NCI-H187 treated with DMSO at 0.1 percent for 48 hours (cell line): ENCODE measurements at regions not wholly inside any gene's neighbourhood (a gene's known extent, or its start where the extent isn't known, plus 50 kb on each side); places are given as distances from the start of the nearest gene placed in this dataset.

Source experiments
- DNase-seq: peaks from one replicate; lab custom pipeline; 2025; lab: John Stamatoyannopoulos, UW

DNA sequence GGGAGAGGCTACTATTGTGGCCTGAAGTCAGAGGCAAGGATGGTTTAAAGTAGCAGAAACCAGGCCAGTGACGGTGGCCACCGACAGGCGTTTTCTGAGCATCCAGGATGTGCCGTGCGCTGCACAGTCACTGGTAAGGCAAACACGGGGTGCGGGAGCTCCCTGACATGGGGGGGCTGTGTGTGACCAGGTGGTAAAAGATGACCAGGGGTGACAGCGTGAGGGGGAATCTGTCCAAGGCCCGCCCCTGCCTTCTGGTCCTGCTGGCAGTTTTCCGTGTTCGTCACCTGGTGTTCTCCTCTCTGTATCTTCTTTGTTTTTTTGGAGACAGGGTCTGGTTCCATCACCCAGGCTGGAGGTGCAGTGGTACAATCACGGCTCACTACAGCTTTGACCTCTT, 167.4 kb downstream of the ICE1 start:
- no peak for DNase-seq

DNA sequence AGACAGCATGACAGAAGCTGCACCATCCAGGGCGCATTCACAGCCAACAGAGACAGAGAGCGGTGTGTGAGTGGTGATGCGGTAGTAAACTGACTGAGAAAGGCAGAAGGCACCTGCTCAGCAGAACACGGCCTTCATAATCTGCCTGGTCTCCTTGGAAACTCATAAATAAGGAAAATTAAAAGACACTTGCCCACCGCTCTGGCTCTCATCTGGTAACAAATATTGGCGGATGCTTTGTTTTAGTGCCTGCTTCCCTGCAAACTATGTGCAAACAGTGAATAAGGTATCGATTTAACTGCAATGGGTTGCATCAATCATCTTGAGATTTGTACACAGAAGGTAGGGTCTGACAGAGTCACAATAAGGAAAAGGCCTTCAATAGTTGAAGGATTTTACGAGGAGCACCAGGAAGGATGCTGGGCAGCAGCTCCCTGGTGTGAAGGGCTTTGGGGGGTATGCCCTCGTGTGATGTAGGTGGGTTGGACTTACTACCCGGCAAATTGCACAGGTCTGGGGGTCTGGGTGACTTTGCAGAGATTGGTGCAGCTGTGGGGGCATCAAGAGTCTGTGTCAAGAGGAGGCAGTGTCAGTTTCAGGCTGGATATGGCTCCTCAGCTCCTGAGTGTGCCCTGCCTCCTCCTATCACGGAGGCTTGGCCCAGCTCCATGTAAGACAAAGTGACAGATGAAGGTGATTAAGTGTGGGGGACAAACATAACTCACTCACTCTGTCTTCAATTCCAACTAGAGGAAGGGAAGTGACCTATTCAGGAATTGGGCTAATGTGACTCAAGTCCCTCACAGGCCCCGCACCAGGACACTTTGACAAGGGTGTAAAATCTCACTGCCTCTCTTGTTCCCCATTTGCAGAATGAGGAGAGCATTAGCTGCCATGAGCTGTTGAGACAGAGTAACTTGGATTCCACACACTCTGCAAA, 166.7 kb downstream of the ICE1 start:
- DNase-seq, result no peak

DNA sequence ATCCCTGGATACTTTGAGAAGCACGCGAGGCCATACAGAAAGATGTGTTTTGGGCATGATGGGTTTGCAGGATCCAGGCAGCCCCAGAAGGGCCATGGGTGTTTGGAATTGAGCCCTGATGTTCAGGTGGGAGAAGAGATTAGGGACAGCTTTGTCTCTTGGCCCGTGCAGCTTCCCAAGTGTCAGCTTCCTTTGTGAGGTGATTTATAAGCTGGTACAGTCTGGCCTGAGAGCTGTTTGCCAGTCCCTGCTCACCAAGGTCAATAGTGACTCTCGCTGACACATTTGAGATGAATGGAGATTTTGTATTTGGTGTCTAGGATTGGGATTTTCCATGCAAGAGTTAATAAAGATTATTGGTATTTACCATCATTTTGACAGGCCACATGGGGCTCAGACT, 165.9 kb downstream of the ICE1 start:
- no peak for DNase-seq

DNA sequence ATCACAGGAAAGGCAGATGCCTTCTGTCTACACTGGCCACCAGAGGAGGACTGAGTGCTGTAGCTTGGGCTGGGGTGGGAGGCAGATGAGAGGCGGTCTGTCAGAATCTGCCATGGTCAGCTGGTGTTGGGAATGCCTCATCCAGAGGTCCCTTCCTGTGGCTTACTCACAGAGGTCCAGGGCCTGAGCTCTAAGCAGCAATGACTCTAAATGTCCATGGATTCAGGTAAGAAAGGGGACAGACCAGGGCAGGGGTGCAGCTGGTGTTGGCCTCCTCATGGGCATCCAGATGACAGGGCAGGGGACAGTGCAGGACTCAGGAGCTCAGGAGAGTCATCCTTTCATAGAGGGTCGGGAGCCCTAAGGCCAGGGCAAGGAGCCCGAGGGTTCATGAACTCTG, 165.0 kb downstream of the ICE1 start:
- no peak for DNase-seq

- no peak for DNase-seq
These were observed 164.2 kb downstream of the ICE1 start for GRCh38 chr5:5586721-5587120.

- no peak for DNase-seq
These were observed 163.4 kb downstream of the ICE1 start for GRCh38 chr5:5585751-5586341.

GRCh38 chr5:5584751-5585150, 162.3 kb downstream of the ICE1 start:
- no peak for DNase-seq

GRCh38 chr5:5584236-5584745, 161.8 kb downstream of the ICE1 start:
- no peak for DNase-seq

- no peak for DNase-seq
These were observed 161.4 kb downstream of the ICE1 start for GRCh38 chr5:5583832-5584231.

DNA sequence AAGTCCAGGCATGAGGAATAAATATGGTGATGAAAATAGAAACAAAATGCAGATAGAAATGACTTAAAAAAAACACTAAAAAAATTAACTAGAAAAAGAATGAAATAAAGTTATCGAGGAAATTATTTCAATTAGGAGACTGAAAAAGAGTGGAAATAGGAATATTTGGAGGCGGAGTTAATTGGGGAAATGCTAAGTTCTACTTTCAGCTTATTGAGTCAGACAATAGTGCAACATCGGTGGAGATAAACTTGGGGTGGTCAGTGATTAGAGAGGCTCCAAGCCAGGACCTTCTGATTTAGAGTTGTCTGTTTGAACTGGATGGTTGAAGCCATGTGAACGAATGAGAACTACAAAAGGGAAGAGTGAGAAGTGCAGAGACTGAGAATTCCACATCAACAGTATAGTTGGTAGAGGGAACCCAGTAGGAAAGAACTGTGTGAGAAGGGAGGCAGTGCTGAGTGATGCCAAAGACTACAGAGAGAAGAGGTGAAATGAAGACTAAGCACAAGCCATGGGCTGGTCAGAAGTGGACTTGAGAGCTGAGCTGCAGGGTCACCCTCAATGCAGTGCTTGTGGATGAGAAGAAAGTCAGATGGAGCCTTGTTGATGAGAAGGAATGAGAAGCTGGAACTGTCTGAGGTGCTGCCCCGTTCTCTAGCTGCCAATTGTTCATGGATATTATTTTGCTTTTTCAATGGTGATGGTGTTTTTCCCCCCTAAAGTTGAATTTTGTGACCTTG, 160.7 kb downstream of the ICE1 start:
- DNase-seq, result no peak

GRCh38 chr5:5581080-5581479, 158.6 kb downstream of the ICE1 start:
- no peak for DNase-seq

GRCh38 chr5:5576744-5577143, 154.3 kb downstream of the ICE1 start:
- no peak for DNase-seq

- no peak for DNase-seq
These were observed 153.0 kb downstream of the ICE1 start for GRCh38 chr5:5575461-5575860.

GRCh38 chr5:5573798-5574380, 151.4 kb downstream of the ICE1 start:
- no peak for DNase-seq

GRCh38 chr5:5572976-5573797, 150.7 kb downstream of the ICE1 start:
- no peak for DNase-seq

- no peak for DNase-seq
These were observed 149.8 kb downstream of the ICE1 start for GRCh38 chr5:5572010-5572865.

DNA sequence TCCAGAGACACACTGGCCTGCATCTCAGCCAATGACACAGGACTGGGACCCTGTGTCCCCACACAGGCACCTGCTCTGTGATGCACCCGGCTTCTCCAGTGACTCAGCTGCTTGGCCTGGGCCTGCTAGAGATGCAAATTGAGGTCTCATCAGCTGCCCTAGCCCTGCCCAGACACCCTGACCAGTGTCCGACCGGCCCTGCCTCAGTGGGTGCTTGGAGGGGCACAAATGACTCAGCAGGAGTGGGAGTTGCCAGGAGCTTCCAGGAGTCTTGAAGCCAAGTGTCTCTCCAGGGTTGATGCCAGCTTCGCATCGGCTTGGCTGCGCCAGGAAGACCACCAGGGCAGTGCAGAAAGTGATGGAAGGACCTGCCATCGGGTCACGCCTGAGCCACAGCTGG, 148.2 kb downstream of the ICE1 start:
- no peak for DNase-seq

DNA sequence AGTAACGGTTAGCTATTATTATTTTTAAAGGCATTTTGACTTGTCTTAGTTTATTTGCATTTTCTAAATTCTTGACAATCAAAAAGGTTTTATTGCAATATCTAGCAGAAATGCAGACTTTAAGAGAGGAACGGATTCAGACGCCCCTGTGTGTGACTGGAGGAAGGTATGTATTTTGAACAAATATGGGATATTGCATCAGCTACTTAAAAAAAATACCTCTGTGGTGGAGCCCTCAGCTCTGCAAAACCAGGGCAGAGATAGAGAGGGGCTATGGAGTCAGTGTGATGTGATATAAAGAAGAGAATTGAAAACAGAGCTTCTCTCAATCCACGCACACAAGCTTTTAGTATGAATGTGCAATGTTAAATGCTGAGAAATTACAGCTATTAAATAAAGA, 142.4 kb downstream of the ICE1 start:
- DNase-seq, result no peak

DNA sequence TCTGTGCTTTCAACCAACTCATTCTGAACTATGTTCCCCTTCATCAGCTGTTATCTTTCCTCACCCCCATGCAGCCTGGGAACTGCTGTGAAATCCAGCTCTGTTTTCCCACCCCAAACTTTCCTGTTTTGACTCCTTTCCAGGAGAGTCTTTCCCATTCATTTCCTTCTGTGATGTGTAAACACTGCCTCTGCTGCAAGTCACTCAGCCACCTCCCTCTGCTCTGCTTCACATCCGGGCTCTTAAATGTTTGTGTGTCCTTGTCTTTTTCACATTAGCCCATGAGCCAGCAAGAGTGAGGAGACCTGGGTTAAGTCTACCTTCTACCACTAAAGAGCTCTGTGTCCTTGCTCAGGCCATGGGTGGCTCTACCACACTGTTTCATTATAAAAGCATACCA, 137.5 kb downstream of the ICE1 start:
- no peak for DNase-seq
